ENCODE measurements at regions not wholly inside any gene's neighbourhood (a gene's known extent, or its start where the extent isn't known, plus 50 kb on each side); places are given as distances from the start of the nearest gene placed in this dataset.
A peak's percentile ranks its signal among the peaks of the same experiment; 100 is the strongest.

DNA sequence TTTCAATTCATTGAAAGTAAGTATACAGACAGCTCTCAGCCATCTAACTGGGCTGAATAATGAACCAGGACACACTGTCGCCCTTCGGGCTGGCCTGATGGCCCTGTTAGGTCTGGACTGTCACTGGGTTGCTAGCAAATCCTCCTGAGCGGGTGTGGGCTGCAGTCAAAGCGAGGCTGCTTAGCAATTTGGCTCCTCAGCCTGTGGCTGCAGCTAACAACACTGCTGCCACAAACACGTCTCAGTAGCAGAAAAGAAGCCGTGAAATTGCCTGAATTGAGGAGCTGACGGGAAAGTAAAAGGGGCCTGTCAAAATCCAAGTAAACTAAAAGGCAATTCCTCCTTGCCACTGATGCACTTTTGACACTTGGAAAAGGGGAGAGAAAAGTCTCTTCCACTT, 72.8 kb downstream of the SMIM20 start:
- TF ChIP-seq ESRRG (CRISPR knock-in tag; IDR thresholded peaks at IDR 0.05) (no peak), ZNF70 (CRISPR knock-in tag; IDR thresholded peaks at IDR 0.05) (no peak), BACH2 (CRISPR knock-in tag; IDR thresholded peaks at IDR 0.05; ENCODE audit: borderline replicate concordance) (no peak), CSDC2 (CRISPR knock-in tag; IDR thresholded peaks at IDR 0.05) (no peak), ZC3H10 (CRISPR knock-in tag; IDR thresholded peaks at IDR 0.05) (no peak), OSR1 (CRISPR knock-in tag; IDR thresholded peaks at IDR 0.05) (no peak), TCF4 (CRISPR knock-in tag; IDR thresholded peaks at IDR 0.05; ENCODE audit: borderline replicate concordance) (no peak), SNAI2 (CRISPR knock-in tag; IDR thresholded peaks at IDR 0.05) (no peak), ARNTL (CRISPR knock-in tag; IDR thresholded peaks at IDR 0.05; ENCODE audit: borderline replicate concordance, low read depth) (no peak), ZNF565 (CRISPR knock-in tag; conservative IDR thresholded peaks at IDR 0.05; ENCODE audit: low read depth) (no peak), RARB (CRISPR knock-in tag; IDR thresholded peaks at IDR 0.05) (no peak), ZNF8 (CRISPR knock-in tag; IDR thresholded peaks at IDR 0.05) (no peak), TOX (CRISPR knock-in tag; IDR thresholded peaks at IDR 0.05; ENCODE audit: borderline replicate concordance) (no peak), GLIS3 (CRISPR knock-in tag; IDR thresholded peaks at IDR 0.05) (no peak)
- TF ChIP-seq, protein P1, sequence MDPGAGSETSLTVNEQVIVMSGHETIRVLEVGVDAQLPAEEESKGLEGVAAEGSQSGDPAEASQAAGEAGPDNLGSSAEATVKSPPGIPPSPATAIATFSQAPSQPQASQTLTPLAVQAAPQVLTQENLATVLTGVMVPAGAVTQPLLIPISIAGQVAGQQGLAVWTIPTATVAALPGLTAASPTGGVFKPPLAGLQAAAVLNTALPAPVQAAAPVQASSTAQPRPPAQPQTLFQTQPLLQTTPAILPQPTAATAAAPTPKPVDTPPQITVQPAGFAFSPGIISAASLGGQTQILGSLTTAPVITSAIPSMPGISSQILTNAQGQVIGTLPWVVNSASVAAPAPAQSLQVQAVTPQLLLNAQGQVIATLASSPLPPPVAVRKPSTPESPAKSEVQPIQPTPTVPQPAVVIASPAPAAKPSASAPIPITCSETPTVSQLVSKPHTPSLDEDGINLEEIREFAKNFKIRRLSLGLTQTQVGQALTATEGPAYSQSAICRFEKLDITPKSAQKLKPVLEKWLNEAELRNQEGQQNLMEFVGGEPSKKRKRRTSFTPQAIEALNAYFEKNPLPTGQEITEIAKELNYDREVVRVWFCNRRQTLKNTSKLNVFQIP (CRISPR knock-in tag; IDR thresholded peaks at IDR 0.05; ENCODE audit: borderline replicate concordance, low read depth): no peak
- TF ChIP-seq, protein P2, sequence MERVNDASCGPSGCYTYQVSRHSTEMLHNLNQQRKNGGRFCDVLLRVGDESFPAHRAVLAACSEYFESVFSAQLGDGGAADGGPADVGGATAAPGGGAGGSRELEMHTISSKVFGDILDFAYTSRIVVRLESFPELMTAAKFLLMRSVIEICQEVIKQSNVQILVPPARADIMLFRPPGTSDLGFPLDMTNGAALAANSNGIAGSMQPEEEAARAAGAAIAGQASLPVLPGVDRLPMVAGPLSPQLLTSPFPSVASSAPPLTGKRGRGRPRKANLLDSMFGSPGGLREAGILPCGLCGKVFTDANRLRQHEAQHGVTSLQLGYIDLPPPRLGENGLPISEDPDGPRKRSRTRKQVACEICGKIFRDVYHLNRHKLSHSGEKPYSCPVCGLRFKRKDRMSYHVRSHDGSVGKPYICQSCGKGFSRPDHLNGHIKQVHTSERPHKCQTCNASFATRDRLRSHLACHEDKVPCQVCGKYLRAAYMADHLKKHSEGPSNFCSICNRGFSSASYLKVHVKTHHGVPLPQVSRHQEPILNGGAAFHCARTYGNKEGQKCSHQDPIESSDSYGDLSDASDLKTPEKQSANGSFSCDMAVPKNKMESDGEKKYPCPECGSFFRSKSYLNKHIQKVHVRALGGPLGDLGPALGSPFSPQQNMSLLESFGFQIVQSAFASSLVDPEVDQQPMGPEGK (CRISPR knock-in tag; IDR thresholded peaks at IDR 0.05; ENCODE audit: borderline replicate concordance): no peak
- no peak for ATAC-seq

DNA sequence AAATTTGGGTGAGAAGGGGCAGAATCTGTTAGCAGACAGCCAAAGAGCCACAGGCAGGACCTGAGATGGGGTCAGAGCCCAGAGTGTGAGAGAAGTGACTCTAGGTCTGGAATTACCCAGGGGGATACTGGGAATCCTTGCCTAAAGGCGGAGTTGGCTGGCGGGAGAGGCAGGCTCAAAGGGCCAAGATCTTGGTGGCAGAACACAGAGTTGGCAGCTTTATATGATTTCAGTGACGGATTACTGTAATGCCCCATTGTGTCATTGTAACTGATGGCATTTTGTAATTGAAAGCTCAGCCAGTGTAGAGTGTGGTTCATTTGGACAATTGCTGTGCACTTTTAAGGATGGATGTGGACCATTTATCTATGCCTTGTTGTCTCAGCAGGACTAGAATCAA, 77.3 kb downstream of the SMIM20 start:
- TF ChIP-seq CSDC2 (CRISPR knock-in tag; IDR thresholded peaks at IDR 0.05) (no peak), ZFP3 (CRISPR knock-in tag; IDR thresholded peaks at IDR 0.05) (no peak), ZC3H10 (CRISPR knock-in tag; IDR thresholded peaks at IDR 0.05) (no peak), ZNF70 (CRISPR knock-in tag; IDR thresholded peaks at IDR 0.05) (no peak), RARB (CRISPR knock-in tag; IDR thresholded peaks at IDR 0.05) (no peak)
- TF ChIP-seq, protein P3, sequence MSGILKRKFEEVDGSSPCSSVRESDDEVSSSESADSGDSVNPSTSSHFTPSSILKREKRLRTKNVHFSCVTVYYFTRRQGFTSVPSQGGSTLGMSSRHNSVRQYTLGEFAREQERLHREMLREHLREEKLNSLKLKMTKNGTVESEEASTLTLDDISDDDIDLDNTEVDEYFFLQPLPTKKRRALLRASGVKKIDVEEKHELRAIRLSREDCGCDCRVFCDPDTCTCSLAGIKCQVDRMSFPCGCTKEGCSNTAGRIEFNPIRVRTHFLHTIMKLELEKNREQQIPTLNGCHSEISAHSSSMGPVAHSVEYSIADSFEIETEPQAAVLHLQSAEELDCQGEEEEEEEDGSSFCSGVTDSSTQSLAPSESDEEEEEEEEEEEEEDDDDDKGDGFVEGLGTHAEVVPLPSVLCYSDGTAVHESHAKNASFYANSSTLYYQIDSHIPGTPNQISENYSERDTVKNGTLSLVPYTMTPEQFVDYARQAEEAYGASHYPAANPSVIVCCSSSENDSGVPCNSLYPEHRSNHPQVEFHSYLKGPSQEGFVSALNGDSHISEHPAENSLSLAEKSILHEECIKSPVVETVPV (CRISPR knock-in tag; IDR thresholded peaks at IDR 0.05): no peak
- no peak for ATAC-seq

DNA sequence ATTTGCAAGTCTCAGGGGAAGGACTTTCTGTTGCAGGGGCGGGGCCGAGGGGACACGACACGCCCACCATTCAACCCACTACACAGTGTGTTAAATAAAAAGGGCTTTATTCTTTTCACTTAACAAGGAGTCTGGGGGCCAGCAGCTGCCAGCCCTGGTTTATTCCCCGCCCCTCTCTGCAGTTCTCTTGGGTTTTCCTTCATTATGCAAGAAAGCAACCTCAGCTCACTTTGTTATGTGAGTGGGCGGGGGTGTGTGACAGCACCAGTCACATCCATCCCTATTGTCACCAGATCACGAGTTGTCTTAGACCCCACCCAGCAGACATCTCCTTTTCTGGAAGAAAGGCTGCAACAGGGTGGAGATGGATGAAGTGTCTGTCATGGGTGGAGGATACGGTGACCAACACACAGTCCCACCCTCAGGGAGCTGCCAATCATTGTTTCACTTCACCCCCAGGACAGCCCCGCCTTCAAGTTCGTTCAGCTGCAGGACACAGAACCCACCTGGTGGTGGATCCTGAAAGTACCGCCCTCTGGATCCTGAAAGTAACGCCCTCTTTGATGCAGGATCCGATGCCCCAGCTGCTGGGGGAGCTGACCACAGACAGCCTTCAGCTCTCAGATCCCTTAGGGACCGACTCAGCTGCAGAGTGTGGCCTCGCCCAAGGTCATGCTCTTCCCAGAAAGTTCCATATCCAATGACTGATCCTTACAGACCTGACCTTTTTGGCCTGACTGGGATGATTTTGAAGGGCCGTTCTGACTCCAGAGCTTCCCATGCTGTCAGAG, 79.6 kb downstream of the SMIM20 start:
- no peak for TF ChIP-seq ESRRG (CRISPR knock-in tag; IDR thresholded peaks at IDR 0.05)
- no peak for TF ChIP-seq PPARA (CRISPR knock-in tag; IDR thresholded peaks at IDR 0.05; ENCODE audit: borderline replicate concordance)
- TF ChIP-seq BACH2 (CRISPR knock-in tag; IDR thresholded peaks at IDR 0.05; ENCODE audit: borderline replicate concordance): no peak
- TF ChIP-seq CSDC2 (CRISPR knock-in tag; IDR thresholded peaks at IDR 0.05): no peak
- TF ChIP-seq ZNF565 (CRISPR knock-in tag; conservative IDR thresholded peaks at IDR 0.05; ENCODE audit: low read depth): no peak
- TF ChIP-seq, protein P4, sequence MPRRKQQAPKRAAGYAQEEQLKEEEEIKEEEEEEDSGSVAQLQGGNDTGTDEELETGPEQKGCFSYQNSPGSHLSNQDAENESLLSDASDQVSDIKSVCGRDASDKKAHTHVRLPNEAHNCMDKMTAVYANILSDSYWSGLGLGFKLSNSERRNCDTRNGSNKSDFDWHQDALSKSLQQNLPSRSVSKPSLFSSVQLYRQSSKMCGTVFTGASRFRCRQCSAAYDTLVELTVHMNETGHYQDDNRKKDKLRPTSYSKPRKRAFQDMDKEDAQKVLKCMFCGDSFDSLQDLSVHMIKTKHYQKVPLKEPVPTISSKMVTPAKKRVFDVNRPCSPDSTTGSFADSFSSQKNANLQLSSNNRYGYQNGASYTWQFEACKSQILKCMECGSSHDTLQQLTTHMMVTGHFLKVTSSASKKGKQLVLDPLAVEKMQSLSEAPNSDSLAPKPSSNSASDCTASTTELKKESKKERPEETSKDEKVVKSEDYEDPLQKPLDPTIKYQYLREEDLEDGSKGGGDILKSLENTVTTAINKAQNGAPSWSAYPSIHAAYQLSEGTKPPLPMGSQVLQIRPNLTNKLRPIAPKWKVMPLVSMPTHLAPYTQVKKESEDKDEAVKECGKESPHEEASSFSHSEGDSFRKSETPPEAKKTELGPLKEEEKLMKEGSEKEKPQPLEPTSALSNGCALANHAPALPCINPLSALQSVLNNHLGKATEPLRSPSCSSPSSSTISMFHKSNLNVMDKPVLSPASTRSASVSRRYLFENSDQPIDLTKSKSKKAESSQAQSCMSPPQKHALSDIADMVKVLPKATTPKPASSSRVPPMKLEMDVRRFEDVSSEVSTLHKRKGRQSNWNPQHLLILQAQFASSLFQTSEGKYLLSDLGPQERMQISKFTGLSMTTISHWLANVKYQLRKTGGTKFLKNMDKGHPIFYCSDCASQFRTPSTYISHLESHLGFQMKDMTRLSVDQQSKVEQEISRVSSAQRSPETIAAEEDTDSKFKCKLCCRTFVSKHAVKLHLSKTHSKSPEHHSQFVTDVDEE (CRISPR knock-in tag; IDR thresholded peaks at IDR 0.05): no peak
- TF ChIP-seq, protein P2 (CRISPR knock-in tag; IDR thresholded peaks at IDR 0.05; ENCODE audit: borderline replicate concordance): no peak
- TF ChIP-seq, protein P5, sequence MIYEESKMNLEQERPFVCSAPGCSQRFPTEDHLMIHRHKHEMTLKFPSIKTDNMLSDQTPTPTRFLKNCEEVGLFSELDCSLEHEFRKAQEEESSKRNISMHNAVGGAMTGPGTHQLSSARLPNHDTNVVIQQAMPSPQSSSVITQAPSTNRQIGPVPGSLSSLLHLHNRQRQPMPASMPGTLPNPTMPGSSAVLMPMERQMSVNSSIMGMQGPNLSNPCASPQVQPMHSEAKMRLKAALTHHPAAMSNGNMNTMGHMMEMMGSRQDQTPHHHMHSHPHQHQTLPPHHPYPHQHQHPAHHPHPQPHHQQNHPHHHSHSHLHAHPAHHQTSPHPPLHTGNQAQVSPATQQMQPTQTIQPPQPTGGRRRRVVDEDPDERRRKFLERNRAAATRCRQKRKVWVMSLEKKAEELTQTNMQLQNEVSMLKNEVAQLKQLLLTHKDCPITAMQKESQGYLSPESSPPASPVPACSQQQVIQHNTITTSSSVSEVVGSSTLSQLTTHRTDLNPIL (CRISPR knock-in tag; IDR thresholded peaks at IDR 0.05; ENCODE audit: low read depth): no peak
- TF ChIP-seq ISL1 (CRISPR knock-in tag; IDR thresholded peaks at IDR 0.05): no peak
- no peak for TF ChIP-seq GLIS3 (CRISPR knock-in tag; IDR thresholded peaks at IDR 0.05)
- no peak for TF ChIP-seq OSR1 (CRISPR knock-in tag; IDR thresholded peaks at IDR 0.05)
- TF ChIP-seq SNAI2 (CRISPR knock-in tag; IDR thresholded peaks at IDR 0.05): no peak
- no peak for TF ChIP-seq ZNF8 (CRISPR knock-in tag; IDR thresholded peaks at IDR 0.05)
- TF ChIP-seq, protein P1 (CRISPR knock-in tag; IDR thresholded peaks at IDR 0.05; ENCODE audit: borderline replicate concordance, low read depth): no peak
- TF ChIP-seq ARNTL (CRISPR knock-in tag; IDR thresholded peaks at IDR 0.05; ENCODE audit: borderline replicate concordance, low read depth): no peak
- no peak for TF ChIP-seq TCF4 (CRISPR knock-in tag; IDR thresholded peaks at IDR 0.05; ENCODE audit: borderline replicate concordance)
- TF ChIP-seq ZFP3 (CRISPR knock-in tag; IDR thresholded peaks at IDR 0.05): no peak
- no peak for TF ChIP-seq ZC3H10 (CRISPR knock-in tag; IDR thresholded peaks at IDR 0.05)
- no peak for TF ChIP-seq ZNF70 (CRISPR knock-in tag; IDR thresholded peaks at IDR 0.05)
- TF ChIP-seq TOX (CRISPR knock-in tag; IDR thresholded peaks at IDR 0.05; ENCODE audit: borderline replicate concordance): no peak
- peak; percentile 47; the same call in 2 of the 3 replicates for ATAC-seq
